ENCODE measurements at regions not wholly inside any gene's neighbourhood (a gene's known extent, or its start where the extent isn't known, plus 50 kb on each side); places are given as distances from the start of the nearest gene placed in this dataset.

- no peaks in the 10 kb centered on the region for H4K20me1 ChIP-seq (ENCODE audit: insufficient read depth, low read length)
- H3F3A ChIP-seq (ENCODE audit: insufficient read depth, low read length): no peaks in the 10 kb centered on the region
- H3K9ac ChIP-seq (ENCODE audit: low read length): no peak overlapping the region
- no peak overlapping the region for H3K4me3 ChIP-seq (ENCODE audit: low read length)
- DNase-seq: no peak
- H3K4me1 ChIP-seq (ENCODE audit: low read length): no peaks in the 10 kb centered on the region
- no peaks in the 10 kb centered on the region for H3K9me2 ChIP-seq (replicated peaks; ENCODE audit: insufficient read depth, low read length)
- H3K27ac ChIP-seq (ENCODE audit: low read length): no peak overlapping the region
- no peak overlapping the region for H3K4me2 ChIP-seq (ENCODE audit: low read depth, low read length)
- TF ChIP-seq EZH2 (optimal IDR thresholded peaks at IDR 0.05; ENCODE audit: low read depth, low read length) (no peak), CTCF (IDR thresholded peaks at IDR 0.05; ENCODE audit: low read length) (no peak), EZH2phosphoT487 (IDR thresholded peaks at IDR 0.05; ENCODE audit: low read length) (no peak)
- H3K36me3 ChIP-seq (replicated peaks; ENCODE audit: insufficient read depth, low read length): no peaks in the 10 kb centered on the region
- no peaks in the 10 kb centered on the region for H3K79me2 ChIP-seq (ENCODE audit: low read length)
- no peaks in the 10 kb centered on the region for H3K27me3 ChIP-seq (replicated peaks; ENCODE audit: insufficient read depth, low read length)
- no peaks in the 10 kb centered on the region for H3K9me3 ChIP-seq (replicated peaks; ENCODE audit: insufficient read depth, low read length)
- no peak overlapping the region for H2AFZ ChIP-seq (ENCODE audit: low read length)
Observed at GRCh38 chr11:42502151-42502550, 809.6 kb upstream of the API5 start.

- no peak overlapping the region for H3K27ac ChIP-seq (ENCODE audit: low read length)
- H3K4me1 ChIP-seq (ENCODE audit: low read length): 0 out of 2 replicates have a peak, but pooled peaks cover 3% of the 10 kb centered on the region
- no peaks in the 10 kb centered on the region for H4K20me1 ChIP-seq (ENCODE audit: insufficient read depth, low read length)
- no peaks in the 10 kb centered on the region for H3K9me3 ChIP-seq (replicated peaks; ENCODE audit: insufficient read depth, low read length)
- no peak for DNase-seq
- no peaks in the 10 kb centered on the region for H3F3A ChIP-seq (ENCODE audit: insufficient read depth, low read length)
- no peak overlapping the region for H3K4me3 ChIP-seq (ENCODE audit: low read length)
- H3K9me2 ChIP-seq (replicated peaks; ENCODE audit: insufficient read depth, low read length): no peaks in the 10 kb centered on the region
- H3K9ac ChIP-seq (ENCODE audit: low read length): no peak overlapping the region
- H3K27me3 ChIP-seq (replicated peaks; ENCODE audit: insufficient read depth, low read length): no peaks in the 10 kb centered on the region
- no peak overlapping the region for H3K4me2 ChIP-seq (ENCODE audit: low read depth, low read length)
- H3K79me2 ChIP-seq (ENCODE audit: low read length): no peaks in the 10 kb centered on the region
- H2AFZ ChIP-seq (ENCODE audit: low read length): no peak overlapping the region
- TF ChIP-seq CTCF (IDR thresholded peaks at IDR 0.05; ENCODE audit: low read length) (no peak), EZH2 (optimal IDR thresholded peaks at IDR 0.05; ENCODE audit: low read depth, low read length) (no peak), EZH2phosphoT487 (IDR thresholded peaks at IDR 0.05; ENCODE audit: low read length) (no peak)
- H3K36me3 ChIP-seq (replicated peaks; ENCODE audit: insufficient read depth, low read length): no peaks in the 10 kb centered on the region
Observed at GRCh38 chr11:42521994-42522393, 789.8 kb upstream of the API5 start.

GRCh38 chr11:42524534-42525227 lies 787.1 kb upstream of the API5 start:
- no peak overlapping the region for H3K4me3 ChIP-seq (ENCODE audit: low read length)
- no peak overlapping the region for H3K4me2 ChIP-seq (ENCODE audit: low read depth, low read length)
- no peaks in the 10 kb centered on the region for H3K27me3 ChIP-seq (replicated peaks; ENCODE audit: insufficient read depth, low read length)
- no peaks in the 10 kb centered on the region for H3K36me3 ChIP-seq (replicated peaks; ENCODE audit: insufficient read depth, low read length)
- H3K9me3 ChIP-seq (replicated peaks; ENCODE audit: insufficient read depth, low read length): no peaks in the 10 kb centered on the region
- no peaks in the 10 kb centered on the region for H3K79me2 ChIP-seq (ENCODE audit: low read length)
- 0 out of 2 replicates have a peak overlapping the region, but pooled peaks have one; percentile 26 for H2AFZ ChIP-seq (ENCODE audit: low read length)
- no peak for TF ChIP-seq EZH2phosphoT487 (IDR thresholded peaks at IDR 0.05; ENCODE audit: low read length)
- peak; percentile 91 for TF ChIP-seq CTCF (IDR thresholded peaks at IDR 0.05; ENCODE audit: low read length)
- no peaks in the 10 kb centered on the region for H3F3A ChIP-seq (ENCODE audit: insufficient read depth, low read length)
- H3K9me2 ChIP-seq (replicated peaks; ENCODE audit: insufficient read depth, low read length): no peaks in the 10 kb centered on the region
- no peaks in the 10 kb centered on the region for H4K20me1 ChIP-seq (ENCODE audit: insufficient read depth, low read length)
- DNase-seq: peak; percentile 84
- H3K4me1 ChIP-seq (ENCODE audit: low read length): 0 out of 2 replicates have a peak, but pooled peaks cover 3% of the 10 kb centered on the region
- no peak overlapping the region for H3K27ac ChIP-seq (ENCODE audit: low read length)
- H3K9ac ChIP-seq (ENCODE audit: low read length): no peak overlapping the region

Measured in MM.1S (cell line).